HG03432 (cell line): ENCODE measurements at regions not wholly inside any gene's neighbourhood (a gene's known extent, or its start where the extent isn't known, plus 50 kb on each side); places are given as distances from the start of the nearest gene placed in this dataset.
A peak's percentile ranks its signal among the peaks of the same experiment; 100 is the strongest.
"Not testable (repeated sequence)": the region's sequence is repeated elsewhere in the genome, so short reads cannot be mapped to it uniquely, and the experiment has no call there.

ENCODE experiments used
- ATAC-seq: cut with Tn5 transposase; IDR thresholded peaks from one replicate; pipeline ENCODE4 v1.9.1; 2021; ENCODE audit warnings: mild to moderate bottlenecking, moderate library complexity; ENCODE audit not compliant: unreplicated experiment

DNA sequence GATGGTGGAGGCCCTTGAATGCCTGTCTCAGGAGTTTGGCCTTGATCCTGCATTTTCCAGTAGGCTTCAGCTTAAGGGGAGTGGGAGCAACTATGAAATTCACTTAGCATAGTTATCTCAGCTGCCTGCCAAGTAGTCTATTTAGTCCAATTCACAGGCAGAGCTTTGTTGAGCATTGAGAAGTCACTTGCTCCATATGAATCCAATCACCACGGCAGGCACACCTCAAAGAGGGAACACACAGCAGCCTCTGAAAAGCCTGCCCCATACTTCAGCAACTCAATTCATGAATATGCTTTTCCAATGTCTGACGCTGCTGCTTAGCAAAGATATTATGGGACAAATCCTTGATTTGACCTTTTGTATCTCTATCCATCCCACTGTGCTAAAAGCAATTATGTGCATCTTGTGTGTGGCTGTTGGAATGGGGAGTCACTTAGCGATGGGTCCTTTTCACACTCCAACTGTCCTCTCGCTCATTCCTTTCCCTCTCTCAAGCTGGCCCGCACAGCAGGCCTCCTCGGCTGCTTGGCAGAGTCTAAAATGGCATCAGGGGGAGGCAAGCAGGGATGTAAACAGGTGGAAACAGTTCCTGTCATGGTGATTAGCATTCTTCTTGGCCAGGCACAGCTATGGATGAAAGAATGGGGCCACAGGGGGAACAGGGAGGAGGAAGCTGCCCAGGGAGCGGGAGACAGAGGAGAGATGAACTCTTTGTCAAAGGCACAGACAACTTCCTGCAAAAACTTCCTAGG is 56.0 kb upstream of the LRPPRC start:
- no peak for ATAC-seq

DNA sequence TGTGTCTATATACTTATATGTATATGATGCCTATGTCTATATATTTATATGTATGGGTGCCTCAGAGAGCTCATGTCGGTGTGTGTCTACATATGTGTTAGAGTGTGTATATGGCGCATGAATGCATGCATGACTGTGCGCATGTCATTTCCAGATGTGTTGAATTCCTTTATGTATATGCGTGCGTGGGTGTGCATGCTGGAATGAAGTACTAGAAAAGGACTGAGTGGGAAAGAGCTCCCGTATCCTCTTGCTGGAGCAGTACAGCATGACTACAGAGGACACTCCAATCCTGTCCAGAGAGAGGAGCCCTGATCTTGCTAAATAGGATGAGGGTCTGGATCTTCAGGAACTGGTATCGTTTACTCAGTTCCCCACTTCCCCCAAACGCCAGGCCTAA is 56.8 kb upstream of the LRPPRC start:
- ATAC-seq: no peak

DNA sequence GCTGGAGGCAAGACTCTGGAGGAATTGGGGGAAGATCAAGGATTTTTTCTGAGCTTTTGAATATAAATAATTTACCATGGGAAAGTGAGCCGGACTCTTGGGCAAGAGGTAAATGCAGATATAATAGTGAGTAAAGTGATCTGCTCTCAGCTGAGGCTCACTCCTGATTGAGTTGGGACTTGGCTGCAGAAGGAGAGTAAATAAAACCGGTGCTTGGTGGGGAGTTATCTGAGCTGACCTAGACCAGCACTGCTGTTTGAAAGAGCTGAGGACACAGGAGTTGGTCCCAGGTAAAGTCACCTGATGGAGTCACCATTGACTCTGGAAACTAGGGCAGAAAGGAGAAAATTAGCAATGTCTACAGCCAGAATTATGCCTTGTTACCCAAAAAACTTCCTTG is 57.3 kb upstream of the LRPPRC start:
- ATAC-seq: no peak

DNA sequence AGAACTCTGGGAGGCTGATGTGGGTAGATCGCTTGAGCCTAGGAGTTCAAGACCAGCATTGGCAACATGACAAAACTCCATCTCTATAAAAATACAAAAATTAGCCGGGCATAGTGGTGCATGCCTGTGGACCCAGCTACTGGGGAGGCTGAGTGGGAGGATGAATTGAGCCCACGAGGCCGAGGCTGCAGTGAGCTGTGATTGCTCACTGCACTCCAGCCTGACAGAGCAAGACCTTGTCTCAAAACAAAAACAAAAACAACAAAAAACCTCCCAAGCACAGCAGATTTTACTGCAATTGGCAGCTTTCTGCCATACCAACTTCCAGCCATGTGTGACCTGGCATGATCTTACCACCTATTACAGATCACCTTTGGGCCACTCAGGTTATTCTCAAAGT is 57.7 kb upstream of the LRPPRC start:
- no peak for ATAC-seq

DNA sequence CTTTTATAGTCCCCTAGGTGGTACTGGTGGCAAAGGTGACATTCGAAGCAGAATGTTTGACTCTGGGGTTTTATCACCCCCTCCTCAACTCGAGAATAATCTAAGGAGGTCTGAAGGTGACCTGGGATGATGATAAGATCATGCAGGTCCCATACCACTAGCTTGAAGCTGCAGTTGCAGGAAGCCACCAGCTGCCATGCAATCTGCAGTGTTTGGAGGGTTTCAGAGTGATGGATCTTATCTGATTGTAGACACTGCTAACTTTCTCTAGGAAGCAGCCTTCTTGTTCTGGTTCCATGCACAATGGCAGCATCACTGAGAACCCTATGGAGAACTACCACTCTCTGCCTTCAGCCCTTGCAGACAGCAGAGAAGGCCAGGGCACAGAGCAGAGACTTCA is 59.4 kb upstream of the LRPPRC start:
- ATAC-seq: no peak

DNA sequence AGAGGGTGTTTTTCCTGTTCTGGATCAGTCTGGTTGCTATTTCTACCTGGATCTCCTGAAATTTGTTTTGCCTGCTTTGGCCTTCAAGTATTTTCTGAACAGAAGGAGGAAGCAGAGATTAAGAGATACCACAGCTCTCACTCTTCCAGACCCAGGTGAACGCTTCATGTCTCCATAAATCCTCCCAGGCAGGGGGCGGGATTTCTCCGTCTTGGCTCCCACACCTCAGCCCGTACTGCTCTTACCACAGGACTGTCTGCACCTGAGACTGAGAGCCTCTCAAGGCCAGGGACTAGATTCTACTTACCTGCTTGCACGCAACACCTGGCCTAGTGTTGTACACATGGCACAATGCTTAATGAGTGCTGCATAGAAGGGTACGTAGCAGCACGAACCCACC is 59.9 kb upstream of the LRPPRC start:
- no peak for ATAC-seq

DNA sequence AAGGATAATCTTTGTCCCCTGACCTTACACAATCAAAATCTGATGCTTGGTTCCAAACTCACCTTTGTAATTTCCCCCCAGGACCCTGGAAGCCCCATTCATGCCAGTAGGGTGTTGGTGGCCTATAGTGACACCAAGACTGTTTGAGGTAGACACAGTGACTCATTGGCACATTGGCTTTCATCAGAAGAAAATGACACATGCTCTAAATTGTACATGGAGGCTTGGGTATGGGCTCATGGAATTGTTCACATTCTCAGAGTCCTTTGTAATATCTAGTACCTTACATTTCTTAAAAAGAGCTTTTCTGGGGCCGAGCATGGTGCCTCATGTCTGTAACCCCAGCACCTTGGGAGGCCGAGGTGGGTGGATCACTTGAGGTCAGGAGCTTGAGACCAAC is 61.2 kb upstream of the LRPPRC start:
- no peak for ATAC-seq

DNA sequence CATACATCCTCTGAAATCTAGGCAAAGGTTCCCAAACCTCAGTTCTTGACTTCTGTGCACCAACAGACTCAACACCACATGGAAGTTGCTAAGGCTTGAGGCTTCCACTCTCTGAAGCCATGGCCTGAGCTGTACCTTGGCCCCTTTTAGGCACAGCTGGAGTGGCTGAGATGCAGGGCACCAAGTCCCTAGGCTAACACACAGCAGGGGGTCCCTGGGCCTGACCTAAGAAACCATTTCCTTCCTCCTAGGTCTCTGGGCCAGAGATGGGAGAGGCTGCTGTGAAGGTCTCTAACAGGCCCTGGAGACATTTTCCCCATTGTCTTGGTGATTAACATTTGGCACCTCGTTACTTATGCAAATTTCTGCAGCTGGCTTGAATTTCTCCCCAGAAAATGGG is 64.5 kb upstream of the LRPPRC start:
- ATAC-seq: not testable (repeated sequence)

DNA sequence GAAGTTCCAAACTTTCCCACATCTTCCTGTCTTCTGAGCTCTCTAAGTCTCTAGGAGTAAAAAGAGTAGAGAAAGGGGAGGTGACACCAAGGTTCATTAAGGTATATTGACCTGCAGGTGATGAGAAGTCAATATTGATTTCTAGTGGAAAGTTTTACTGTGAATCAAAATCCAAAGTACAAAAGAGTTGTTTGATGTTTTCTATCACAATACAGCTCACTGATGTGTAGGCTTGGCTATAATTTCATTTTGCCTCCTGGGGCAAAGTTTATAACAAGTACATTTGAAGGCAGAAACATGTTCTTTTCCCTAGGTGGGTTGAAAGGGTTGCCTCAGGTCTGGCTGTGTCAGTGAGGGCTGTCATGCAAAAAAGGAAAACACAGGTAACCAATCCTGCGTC is 65.2 kb upstream of the LRPPRC start:
- no peak for ATAC-seq

DNA sequence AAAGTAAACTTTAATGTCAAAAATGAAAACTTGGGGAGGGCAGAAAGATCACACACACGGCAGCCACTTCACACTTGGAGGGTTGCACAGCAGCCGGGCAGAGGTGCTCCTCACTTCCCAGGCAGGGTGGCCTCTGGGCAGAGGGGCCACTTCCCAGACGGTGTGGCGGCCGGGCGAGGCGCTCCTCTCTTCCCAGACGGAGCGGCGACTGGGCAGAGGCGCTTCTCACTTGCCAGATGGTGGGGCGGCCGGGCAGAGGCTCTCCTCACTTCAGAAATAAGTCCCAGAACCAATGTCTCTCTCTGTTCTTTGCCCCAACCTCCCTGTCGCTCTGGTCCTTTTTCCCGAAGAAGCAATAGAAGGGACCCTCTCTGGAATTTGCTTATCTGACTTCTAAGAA is 65.7 kb upstream of the LRPPRC start:
- no peak for ATAC-seq

DNA sequence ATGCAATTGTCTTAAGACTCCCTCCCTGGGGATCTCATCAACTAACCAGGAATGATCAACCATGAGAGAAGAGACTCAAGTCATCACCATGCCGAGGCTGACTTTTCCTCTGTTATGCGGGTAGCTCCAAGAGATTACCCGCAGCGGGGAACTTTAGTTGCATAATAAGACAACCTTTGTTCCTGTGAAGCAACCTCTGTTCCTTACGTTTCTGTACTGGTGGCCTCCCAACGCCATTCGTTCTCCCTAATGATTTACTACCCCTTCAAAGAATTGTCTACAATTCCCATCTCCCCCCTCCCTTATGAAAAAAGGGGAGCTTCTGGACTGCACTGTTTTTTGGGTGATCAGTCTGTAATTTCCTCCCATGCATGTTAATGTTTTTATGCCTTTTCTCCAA is 66.1 kb upstream of the LRPPRC start:
- ATAC-seq: no peak

DNA sequence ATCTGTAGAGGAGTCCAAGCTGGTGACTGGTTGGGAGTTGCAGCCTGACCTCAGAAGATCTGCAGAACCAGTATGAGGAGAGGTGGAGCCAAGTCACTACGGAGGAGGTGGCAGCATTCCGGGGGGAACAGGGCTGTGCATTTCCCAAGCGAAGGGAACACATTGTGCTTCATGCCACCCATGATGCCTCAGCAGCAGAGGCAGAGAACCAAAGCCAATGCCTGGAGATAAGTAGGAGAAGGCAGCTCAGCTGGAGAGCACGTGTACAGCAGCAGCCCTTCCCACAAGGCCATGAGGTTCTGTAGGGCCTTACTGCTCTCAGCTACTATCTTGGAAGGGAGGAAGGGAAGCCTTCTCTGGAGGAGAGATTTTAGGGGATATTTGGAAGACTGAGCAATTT is 67.2 kb upstream of the LRPPRC start:
- no peak for ATAC-seq

DNA sequence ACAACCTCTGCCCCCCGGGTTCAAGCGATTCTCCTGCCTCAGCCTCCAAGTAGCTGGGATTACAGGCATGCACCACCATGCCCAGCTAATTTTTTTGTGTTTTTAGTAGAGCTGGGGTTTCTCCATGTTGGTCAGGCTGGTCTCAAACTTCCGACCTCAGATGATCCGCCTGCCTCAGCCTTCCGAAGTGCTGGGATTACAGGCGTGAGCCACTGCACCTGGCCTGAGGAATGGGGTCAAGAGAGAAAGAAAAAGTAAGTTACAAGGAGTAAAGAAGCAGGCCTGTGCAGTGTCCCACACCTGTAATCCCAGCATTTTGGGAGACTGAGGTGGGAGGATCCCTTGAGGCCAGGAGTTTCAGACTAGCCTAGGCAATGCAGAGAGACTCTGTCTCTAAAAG is 68.5 kb upstream of the LRPPRC start:
- ATAC-seq: not testable (repeated sequence)

DNA sequence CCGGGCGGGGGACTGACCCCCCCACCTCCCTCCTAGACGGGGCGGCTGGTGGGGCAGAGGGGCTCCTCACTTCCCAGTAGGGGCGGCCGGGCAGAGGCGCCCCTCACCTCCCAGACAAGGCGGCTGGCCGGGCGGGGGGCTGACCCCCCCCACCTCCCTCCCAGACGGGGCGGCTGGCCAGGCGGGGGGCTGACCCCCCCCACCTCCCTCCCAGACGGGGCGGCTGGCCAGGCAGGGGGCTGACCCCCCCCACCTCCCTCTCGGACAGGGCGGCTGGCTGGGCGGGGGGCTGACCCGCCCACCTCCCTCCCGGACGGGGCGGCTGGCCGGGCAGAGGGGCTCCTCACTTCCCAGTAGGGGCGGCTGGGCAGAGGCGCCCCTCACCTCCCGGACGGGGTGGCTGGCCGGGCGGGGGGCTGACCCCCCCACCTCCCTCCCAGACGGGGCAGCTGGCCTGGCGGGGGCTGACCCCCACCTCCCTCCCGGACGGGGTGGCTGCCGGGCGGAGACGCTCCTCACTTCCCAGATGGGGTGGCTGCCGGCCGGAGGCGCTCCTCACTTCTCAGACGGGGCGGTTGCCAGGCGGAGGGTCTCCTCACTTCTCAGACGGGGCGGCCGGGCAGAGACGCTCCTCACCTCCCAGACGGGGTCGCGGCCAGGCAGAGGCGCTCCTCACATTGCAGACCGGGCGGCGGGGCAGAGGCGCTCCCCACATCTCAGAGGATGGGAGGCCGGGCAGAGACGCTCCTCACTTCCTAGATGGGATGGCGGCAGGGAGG is 71.4 kb upstream of the LRPPRC start:
- ATAC-seq: not testable (repeated sequence)

DNA sequence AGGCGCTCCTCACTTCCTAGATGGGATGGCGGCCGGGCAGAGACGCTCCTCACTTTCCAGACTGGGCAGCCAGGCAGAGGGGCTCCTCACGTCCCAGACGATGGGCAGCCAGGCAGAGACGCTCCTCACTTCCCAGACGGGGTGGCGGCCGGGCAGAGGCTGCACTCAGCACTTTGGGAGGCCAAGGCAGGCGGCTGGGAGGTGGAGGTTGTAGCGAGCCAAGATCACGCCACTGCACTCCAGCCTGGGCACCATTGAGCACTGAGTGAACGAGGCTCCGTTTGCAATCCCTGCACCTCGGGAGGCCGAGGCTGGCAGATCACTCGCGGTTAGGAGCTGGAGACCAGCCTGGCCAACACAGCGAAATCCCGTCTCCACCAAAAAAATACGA is 72.0 kb upstream of the LRPPRC start:
- ATAC-seq: not testable (repeated sequence)

DNA sequence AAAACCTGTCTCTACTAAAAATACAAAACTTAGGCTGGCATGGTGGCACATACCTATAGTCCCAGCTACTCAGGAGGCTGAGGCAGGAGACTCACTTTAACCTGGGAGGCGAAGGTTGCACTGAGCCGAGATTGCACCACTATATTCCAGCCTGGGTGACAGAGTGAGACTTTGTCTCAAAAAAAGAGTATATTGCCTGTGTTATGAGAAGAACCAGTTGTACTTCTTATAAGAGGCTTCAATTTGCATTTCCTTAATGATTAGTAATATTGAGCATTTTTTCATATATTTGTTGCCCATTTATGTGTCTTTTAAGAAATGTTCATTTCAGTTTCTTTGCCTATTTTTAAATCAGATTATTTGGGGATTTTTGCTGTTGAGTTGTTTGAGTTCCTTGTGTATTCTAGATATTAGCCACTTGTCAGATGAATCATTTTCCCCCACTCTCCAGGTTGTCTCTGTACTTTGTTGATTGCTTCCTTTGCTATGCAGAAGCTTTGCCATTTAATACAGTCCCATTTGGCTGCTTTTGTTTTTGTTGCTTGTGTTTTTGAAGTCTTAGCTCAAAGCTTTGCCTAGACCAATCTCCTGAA is 75.8 kb upstream of the LRPPRC start:
- ATAC-seq: peak; percentile 52

DNA sequence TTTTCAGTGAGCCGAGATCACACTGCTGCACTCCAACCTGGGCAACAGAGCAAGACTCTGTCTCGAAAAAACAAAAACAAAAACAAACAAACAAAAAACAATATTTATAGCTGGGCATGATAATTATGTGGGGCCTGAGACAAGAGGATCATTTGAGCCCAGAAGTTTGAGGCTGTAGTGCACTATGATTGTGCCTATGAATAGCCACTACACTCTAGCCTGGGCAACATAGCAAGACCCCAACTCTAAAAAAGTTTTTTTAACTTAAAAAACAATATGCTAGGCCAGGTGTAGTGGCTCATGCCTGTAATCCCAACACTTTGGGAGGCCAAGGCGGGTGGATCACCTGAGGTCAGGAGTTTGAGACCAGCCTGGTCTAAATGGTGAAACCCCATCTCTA is 77.9 kb upstream of the LRPPRC start:
- not testable (repeated sequence) for ATAC-seq

DNA sequence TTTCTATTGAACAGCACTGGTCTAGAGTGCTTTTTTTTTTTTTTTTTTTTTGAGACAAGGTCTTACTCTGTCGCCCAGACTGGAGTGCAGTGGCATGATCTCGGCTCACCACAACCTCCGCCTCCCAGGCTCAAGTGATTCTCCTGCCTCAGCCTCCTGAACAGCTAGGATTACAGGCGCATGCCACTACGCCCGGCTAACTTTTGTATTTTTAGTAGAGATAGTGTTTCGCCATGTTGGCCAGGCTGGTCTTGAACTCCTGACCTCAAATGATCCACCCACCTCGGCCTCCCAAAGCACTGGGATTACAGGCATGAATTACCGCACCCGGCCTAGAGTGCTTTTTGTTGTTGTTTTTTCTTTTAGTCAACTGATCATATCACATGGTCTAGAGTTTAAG is 79.0 kb upstream of the LRPPRC start:
- not testable (repeated sequence) for ATAC-seq

DNA sequence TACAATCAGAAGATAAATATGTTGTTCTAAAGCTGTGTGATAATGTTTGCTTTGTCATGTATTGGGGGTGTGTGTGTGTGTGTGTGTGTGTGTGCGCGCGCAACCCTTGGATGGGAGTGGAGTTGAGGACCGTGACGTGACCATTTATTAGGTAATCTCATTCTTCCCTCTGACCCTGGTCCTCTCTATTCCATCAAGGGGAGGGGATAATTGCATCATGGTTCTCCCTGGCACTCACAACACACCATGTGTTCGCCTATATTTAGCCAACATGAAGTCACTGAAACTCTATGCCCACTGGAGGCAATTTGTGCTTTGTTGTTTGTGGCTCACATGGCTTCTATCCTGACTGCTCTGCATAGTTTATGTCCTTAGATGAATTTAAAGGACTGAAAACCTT is 79.8 kb upstream of the LRPPRC start:
- no peak for ATAC-seq

DNA sequence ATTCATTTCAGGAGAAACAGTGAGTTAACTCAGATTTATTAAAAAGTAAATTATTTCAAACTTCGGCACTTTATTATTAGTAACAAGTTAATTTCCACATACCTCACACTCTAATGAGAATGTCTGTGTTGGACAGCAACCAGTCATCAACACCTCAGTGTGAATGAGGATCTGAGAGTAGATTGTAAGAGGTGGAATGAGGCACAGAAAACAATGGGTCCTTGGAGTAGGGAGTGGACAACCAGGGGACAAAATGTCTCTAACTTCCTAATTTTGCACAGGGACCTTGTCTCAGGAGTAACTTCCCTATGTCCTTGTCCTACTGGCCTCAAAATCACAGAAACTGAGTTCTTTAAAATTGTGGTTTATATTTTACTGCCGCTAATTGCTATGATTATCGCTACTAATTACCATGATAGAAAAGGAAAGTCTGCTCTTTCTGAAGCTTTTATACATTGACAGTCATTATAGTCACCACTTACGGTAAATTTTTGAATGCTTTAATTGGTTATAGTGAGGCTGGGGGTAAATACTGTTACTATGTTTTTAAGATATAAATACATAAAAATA is 82.2 kb upstream of the LRPPRC start:
- ATAC-seq: no peak

DNA sequence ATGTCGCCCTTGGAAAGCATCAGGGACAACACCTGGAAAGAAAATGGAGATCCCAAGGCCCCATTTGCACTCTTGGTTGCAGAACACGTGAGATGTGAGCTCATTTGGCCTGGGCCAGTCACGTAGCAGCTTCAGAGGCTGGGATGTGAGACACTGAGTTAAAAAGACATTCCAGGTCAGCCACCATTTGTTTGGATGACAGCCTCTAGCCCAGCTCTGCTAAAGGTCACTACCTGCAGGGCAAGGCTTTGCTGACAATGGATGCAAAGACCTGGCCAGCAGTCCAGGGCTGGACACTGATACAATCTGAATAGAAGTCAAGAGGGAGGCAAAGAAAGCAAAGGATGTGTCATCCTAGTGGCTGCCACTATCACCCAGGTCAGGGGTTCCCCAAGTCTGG is 83.9 kb upstream of the LRPPRC start:
- ATAC-seq: no peak

DNA sequence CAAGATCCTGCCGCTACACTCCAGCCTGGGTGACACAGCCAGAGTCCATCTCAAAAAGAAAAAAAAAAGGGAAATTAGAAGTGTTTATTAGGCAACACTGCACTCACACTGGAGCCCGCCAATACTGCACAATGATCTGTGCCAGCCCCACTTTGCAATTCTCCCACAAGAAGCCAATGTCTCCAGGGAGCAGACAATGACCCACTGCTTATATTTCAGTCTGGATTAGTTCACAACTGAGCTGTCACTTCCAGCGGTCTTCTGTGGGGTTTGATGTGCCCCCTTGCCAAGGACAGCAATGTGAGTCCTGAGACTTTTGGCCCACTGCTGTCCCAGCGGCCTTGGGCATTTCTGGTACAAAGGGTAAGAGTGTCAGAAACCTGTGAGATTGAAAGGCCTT is 85.6 kb upstream of the PPM1B start:
- no peak for ATAC-seq
